Cardiac muscle cell (in vitro differentiated cells and primary cell): ENCODE measurements at regions not wholly inside any gene's neighbourhood (a gene's known extent, or its start where the extent isn't known, plus 50 kb on each side); places are given as distances from the start of the nearest gene placed in this dataset.

Experiments used
- DNase-seq, 2 donors: peaks; one replicate each; pipeline versions ENCODE4 v3.0.0 to v3.0.0-alpha.2; 2010 to 2017; ENCODE audit warnings: low read depth in 1 of 2, low spot score in 1 of 2
- H3K27ac ChIP-seq: fragments of 200-600 bp; sonication (generic); 2 replicates; pipeline ENCODE4 v1.5.1; 2016
- H3K27me3 ChIP-seq: fragments of 200-600 bp; sonication (generic); 2 replicates; pipeline ENCODE4 v1.6.0; 2016; ENCODE audit warnings: control low read depth
- H3K36me3 ChIP-seq: fragments of 200-600 bp; sonication (generic); 2 replicates; pipeline ENCODE4 v1.5.1; 2016; ENCODE audit warnings: control low read depth
- H3K4me1 ChIP-seq: fragments of 200-600 bp; sonication (generic); 2 replicates; pipeline ENCODE4 v1.8.1; 2017; ENCODE audit warnings: low read depth, mild to moderate bottlenecking, mixed run types
- H3K4me3 ChIP-seq: fragments of 200-600 bp; sonication (generic); 2 replicates; pipeline ENCODE4 v1.5.1; 2016; ENCODE audit warnings: mild to moderate bottlenecking
- H3K9me3 ChIP-seq: fragments of 200-600 bp; sonication (generic); 2 replicates; pipeline ENCODE4 v1.5.1; 2017; ENCODE audit warnings: low read depth, mild to moderate bottlenecking, control low read depth
- TF ChIP-seq, protein P1 (sequence below): IDR thresholded peaks from 2 replicates; pipeline ENCODE4 v1.5.1; 2012; ENCODE audit warnings: low read depth, mild to moderate bottlenecking, low read length

- no peak overlapping the region for H3K4me3 ChIP-seq
These were observed 383.3 kb upstream of the MYT1L start for GRCh38 chr2:2714408-2714807.

DNA sequence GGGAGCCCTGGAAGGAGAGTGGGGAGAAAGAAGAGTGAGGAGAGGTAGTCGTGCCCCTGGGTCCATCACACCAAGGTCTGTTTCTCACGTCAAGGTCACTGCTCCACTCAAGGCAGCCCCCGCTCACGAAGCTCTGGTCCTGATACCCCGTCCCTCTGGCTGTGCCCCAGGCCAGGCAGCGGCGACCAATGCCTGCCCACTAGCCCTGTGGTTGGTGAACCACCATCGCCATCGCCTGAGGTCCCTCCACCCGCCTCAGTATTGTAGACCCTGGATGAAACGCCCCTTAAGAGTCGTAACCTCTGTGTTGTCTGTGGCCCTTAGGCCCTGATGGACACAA, 378.3 kb upstream of the MYT1L start:
- Histone ChIP-seq H3K4me3 (no peak overlapping the region), H3K9me3 (no peaks in the 10 kb centered on the region), H3K27me3 (no peaks in the 10 kb centered on the region), H3K4me1 (no peaks in the 10 kb centered on the region), H3K27ac (no peak overlapping the region), H3K36me3 (no peaks in the 10 kb centered on the region)
- TF ChIP-seq, protein P1, sequence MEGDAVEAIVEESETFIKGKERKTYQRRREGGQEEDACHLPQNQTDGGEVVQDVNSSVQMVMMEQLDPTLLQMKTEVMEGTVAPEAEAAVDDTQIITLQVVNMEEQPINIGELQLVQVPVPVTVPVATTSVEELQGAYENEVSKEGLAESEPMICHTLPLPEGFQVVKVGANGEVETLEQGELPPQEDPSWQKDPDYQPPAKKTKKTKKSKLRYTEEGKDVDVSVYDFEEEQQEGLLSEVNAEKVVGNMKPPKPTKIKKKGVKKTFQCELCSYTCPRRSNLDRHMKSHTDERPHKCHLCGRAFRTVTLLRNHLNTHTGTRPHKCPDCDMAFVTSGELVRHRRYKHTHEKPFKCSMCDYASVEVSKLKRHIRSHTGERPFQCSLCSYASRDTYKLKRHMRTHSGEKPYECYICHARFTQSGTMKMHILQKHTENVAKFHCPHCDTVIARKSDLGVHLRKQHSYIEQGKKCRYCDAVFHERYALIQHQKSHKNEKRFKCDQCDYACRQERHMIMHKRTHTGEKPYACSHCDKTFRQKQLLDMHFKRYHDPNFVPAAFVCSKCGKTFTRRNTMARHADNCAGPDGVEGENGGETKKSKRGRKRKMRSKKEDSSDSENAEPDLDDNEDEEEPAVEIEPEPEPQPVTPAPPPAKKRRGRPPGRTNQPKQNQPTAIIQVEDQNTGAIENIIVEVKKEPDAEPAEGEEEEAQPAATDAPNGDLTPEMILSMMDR: no peak
- no peak for DNase-seq

More at GRCh38 chr2:2714408-2714807, 383.3 kb upstream of the MYT1L start:
- no peak overlapping the region for H3K27ac ChIP-seq
- no peaks in the 10 kb centered on the region for H3K36me3 ChIP-seq
- no peaks in the 10 kb centered on the region for H3K9me3 ChIP-seq
- DNase-seq: no peak
- no peaks in the 10 kb centered on the region for H3K4me1 ChIP-seq
- TF ChIP-seq, protein P1: no peak
- no peaks in the 10 kb centered on the region for H3K27me3 ChIP-seq

DNA sequence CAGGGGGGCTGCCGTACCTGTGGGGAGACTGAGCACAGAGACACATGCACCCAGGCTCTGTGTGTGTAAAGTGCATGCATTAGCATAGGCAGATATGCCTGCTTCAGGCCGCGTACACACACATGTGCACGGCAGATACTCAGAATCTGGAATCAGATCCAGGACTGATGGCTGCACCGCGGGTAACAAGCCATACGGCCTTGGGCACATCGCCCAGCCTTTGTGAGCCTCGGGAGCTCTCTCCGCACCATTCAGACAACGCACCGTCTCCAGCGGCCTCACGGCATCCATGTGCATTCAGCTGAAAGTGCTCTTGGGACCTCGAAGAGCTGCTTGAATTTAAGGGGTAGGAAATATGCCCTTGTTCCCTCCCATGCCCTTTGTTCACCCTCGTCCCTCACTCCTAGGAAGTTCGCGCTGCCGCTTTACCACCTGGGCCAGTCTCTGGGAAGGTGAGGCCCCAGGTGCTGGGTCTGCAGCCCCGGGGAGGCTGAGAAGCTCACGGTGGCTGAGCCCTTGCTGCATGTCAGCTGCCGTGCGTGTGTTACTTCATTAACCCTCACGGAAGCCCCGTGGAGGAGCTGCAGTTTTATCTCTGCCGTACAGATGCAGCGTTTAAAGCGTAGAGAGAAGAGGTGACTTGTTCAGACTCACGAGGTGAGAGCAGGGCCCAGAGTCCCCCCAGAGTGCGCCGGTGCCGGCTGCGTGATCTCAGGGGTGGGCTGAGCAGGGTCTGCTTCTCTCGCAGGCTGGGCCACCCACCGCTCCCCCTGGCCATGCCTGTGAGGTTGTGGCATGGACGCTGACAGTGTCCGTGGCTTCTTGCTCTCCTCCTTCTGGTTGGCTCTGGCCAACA, 377.7 kb upstream of the MYT1L start:
- H3K4me1 ChIP-seq: no peaks in the 10 kb centered on the region
- no peak overlapping the region for H3K4me3 ChIP-seq
- TF ChIP-seq, protein P1: no peak
- no peak for DNase-seq
- H3K9me3 ChIP-seq: no peaks in the 10 kb centered on the region
- no peaks in the 10 kb centered on the region for H3K27me3 ChIP-seq
- H3K27ac ChIP-seq: no peak overlapping the region
- no peaks in the 10 kb centered on the region for H3K36me3 ChIP-seq

DNA sequence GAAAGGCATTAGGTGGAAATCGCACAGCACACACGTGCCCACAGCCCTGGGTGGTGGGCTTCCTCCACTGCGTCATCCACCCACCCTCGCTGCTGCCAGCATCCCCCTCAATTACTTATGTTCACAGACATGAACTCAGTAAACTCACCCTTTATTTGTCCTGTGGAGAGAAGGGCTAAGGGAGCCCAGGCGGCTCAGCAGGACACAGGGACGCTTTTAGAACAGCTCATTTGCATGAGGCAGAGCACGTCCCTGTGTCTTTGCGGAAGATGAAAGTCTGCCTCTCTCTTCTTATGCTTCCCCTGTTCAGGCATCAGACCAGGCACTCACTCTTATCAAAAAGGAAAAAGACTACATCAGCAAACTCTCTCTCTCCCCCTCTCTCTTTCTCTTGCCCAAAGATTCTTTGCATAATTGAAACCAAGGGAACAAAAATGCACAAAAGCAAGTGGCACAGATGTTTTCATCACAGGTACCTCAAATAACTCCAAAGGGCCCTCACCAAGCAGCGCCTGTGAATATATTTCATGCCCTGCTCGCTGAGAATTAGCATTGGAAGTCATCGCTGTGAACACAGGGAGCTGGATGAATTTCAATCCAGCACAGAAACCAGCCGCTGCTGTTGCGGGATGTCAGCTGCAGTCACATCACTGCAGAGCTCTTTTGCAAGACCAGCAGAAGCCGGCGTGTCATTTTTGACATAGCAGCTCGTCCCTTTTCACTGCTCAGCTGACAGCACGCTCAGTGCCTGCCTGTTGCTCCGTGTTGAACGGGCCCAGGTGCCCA, 376.3 kb upstream of the MYT1L start:
- Histone ChIP-seq H3K36me3 (no peaks in the 10 kb centered on the region), H3K27me3 (no peaks in the 10 kb centered on the region), H3K27ac (no peak overlapping the region), H3K9me3 (no peaks in the 10 kb centered on the region), H3K4me1 (no peaks in the 10 kb centered on the region), H3K4me3 (no peak overlapping the region)
- TF ChIP-seq, protein P1: no peak
- DNase-seq: peak in 1 of 2 donors; percentile 19

GRCh38 chr2:2706306-2706705, 375.2 kb upstream of the MYT1L start:
- Histone ChIP-seq H3K4me3 (no peak overlapping the region), H3K4me1 (no peaks in the 10 kb centered on the region)

More at GRCh38 chr2:2706306-2706705, 375.2 kb upstream of the MYT1L start:
- Histone ChIP-seq H3K9me3 (no peaks in the 10 kb centered on the region), H3K27me3 (no peaks in the 10 kb centered on the region), H3K36me3 (no peaks in the 10 kb centered on the region), H3K27ac (no peak overlapping the region)
- TF ChIP-seq, protein P1: no peak
- DNase-seq: no peak
